Chondrocyte (in vitro differentiated cells): ENCODE measurements at regions not wholly inside any gene's neighbourhood (a gene's known extent, or its start where the extent isn't known, plus 50 kb on each side); places are given as distances from the start of the nearest gene placed in this dataset.

Experiments
- DNase-seq: peaks from one replicate; pipeline ENCODE4 v3.0.0; 2021; ENCODE audit warnings: mixed read lengths, low spot score
- H3K27ac Mint-ChIP-seq: one replicate; pipeline ENCODE4 v1.8.0; 2021; ENCODE audit warnings: mild to moderate bottlenecking, moderate library complexity, mixed read lengths; ENCODE audit not compliant: unreplicated experiment
- H3K27me3 Mint-ChIP-seq: 2 replicates; pipeline ENCODE4 v1.8.0; 2021; ENCODE audit warnings: low read depth, mixed read lengths
- H3K36me3 Mint-ChIP-seq: 2 replicates; pipeline ENCODE4 v1.8.0; 2021; ENCODE audit warnings: low read depth, mixed read lengths
- H3K4me1 Mint-ChIP-seq: 2 replicates; pipeline ENCODE4 v1.8.0; 2021; ENCODE audit warnings: low read depth, mild to moderate bottlenecking, mixed read lengths
- H3K4me3 Mint-ChIP-seq: one replicate; pipeline ENCODE4 v1.8.0; 2021; ENCODE audit warnings: mild to moderate bottlenecking, moderate library complexity, mixed read lengths; ENCODE audit not compliant: unreplicated experiment
- H3K9me3 Mint-ChIP-seq: 2 replicates; pipeline ENCODE4 v1.8.0; 2021; ENCODE audit warnings: low read depth, mixed read lengths
- CTCF ChIP-seq: fragments of 200-600 bp; sonication (generic); IDR thresholded peaks from 2 replicates; pipeline ENCODE4 v1.5.0; 2021; ENCODE audit warnings: antibody characterized with exemption, mild to moderate bottlenecking, moderate library complexity

DNA sequence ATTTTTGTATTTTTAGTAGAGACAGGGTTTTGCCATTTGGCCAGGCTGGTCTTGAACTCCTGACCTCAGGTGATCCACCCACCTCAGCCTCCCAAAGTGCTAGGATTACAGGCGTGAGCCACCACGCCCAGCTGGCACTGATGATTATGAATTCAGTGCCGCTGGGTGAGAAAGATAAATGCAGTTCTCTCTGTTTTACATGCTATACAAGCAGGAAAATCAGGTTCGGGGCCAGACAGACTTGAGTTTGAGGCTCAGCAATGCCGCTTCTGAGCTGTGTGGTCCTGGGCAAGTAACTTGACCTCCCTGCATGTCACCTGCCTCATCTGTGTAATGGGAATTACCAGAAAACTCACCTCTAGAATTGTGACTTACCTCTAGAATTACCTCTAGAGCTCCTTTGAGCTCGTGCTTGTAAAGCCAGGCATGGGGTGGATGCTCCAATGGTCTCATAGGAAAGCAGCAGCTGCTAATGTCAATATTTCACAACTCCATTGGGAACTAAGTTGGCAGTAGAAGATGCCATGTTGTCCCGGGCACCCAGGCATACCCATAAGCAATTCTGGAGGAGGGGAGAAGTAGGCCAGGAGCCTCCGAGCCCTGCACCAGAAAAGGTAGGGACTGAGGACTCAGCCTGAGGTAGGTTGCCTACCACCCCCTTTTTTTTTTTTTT, 119.8 kb upstream of the SLC25A33 start:
- TF ChIP-seq CTCF, result no peak
- Mint-ChIP-seq H3K27ac (no peak overlapping the region), H3K36me3 (no peaks in the 10 kb centered on the region), H3K9me3 (peaks cover 2% of the 10 kb centered on the region), H3K4me1 (peaks cover 3% of the 10 kb centered on the region), H3K4me3 (no peak overlapping the region), H3K27me3 (no peaks in the 10 kb centered on the region)
- DNase-seq, result no peak

GRCh38 chr1:9420835-9421532, 118.3 kb upstream of the SLC25A33 start:
- peaks cover 2% of the 10 kb centered on the region for H3K9me3 Mint-ChIP-seq
- no peak for TF ChIP-seq CTCF
- no peak overlapping the region for H3K27ac Mint-ChIP-seq
- H3K36me3 Mint-ChIP-seq, result no peaks in the 10 kb centered on the region
- H3K4me1 Mint-ChIP-seq, result no peaks in the 10 kb centered on the region
- DNase-seq, result no peak
- no peaks in the 10 kb centered on the region for H3K27me3 Mint-ChIP-seq
- H3K4me3 Mint-ChIP-seq, result no peak overlapping the region

DNA sequence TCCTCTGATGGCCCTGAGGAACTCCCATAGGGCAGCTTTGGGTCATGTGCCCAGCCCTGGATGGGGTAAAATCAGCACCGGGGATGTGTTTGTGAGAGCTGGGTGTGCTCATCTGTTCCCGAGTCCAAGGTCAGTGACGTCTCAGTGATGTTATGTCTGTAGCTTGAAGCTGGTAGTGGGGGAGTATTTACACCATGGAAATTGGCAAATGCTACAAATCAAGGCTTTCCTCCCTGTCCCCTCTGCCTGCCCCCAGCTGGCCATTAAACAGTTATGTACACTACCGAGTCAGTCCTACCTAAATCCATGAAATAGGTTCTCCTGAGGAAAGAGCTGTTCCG, 117.8 kb upstream of the SLC25A33 start:
- Mint-ChIP-seq H3K36me3 (no peaks in the 10 kb centered on the region), H3K27me3 (no peaks in the 10 kb centered on the region), H3K4me3 (no peak overlapping the region), H3K27ac (no peak overlapping the region), H3K9me3 (peaks cover 2% of the 10 kb centered on the region), H3K4me1 (no peaks in the 10 kb centered on the region)
- TF ChIP-seq CTCF, result no peak
- no peak for DNase-seq

- H3K36me3 Mint-ChIP-seq, result no peaks in the 10 kb centered on the region
- no peak for DNase-seq
- H3K27ac Mint-ChIP-seq, result no peak overlapping the region
- H3K27me3 Mint-ChIP-seq, result no peaks in the 10 kb centered on the region
- no peak overlapping the region for H3K4me3 Mint-ChIP-seq
- no peaks in the 10 kb centered on the region for H3K4me1 Mint-ChIP-seq
- no peak for TF ChIP-seq CTCF
- peaks cover 2% of the 10 kb centered on the region for H3K9me3 Mint-ChIP-seq
Observed at GRCh38 chr1:9422321-9422720, 116.9 kb upstream of the SLC25A33 start.

GRCh38 chr1:9422911-9423505, 116.3 kb upstream of the SLC25A33 start:
- no peak for TF ChIP-seq CTCF
- no peak overlapping the region for H3K27ac Mint-ChIP-seq
- H3K36me3 Mint-ChIP-seq, result no peaks in the 10 kb centered on the region
- no peaks in the 10 kb centered on the region for H3K4me1 Mint-ChIP-seq
- no peak overlapping the region for H3K4me3 Mint-ChIP-seq
- no peaks in the 10 kb centered on the region for H3K27me3 Mint-ChIP-seq
- no peak for DNase-seq
- H3K9me3 Mint-ChIP-seq, result peaks cover 2% of the 10 kb centered on the region
